ENCODE measurements at regions not wholly inside any gene's neighbourhood (a gene's known extent, or its start where the extent isn't known, plus 50 kb on each side); places are given as distances from the start of the nearest gene placed in this dataset.

DNA sequence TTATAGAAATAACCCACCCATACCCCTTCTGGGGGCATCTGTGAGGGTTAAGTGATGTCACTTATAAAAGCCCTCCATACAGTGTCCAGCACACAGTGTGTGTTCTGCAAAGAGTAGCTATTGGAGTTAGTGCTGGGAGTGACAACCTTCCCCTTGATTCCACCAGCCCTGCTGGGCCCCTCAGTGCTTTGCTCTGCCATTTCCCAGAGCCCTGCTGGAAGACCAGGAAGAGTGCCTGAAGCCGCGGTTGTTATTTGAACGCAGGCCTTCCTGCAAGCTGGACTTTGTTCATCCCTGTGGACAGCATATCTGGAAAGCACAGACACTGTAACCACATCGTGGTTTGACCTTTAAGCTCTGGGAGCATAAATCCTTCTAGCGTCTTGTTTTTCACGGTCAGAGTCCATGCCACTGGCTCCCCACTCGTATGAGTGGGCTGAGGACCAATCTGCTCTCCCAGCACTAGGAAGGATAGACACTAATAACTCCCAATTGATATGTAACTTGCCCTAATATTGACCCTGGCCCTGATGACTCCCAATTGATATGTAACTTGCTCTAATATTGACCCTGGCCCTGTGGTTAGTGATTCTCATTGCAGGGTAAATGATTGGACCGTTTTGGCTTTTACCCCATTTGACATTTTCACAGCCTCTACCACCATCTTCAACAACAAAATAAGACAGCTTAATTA lies 297.1 kb upstream of the MAF start:
- Histone ChIP-seq H3K36me3 (ENCODE audit: control insufficient read depth, insufficient read depth, low read length) (no peaks in the 10 kb centered on the region), H3K27me3 (ENCODE audit: control insufficient read depth, insufficient read depth, low read length) (no peaks in the 10 kb centered on the region), H3K4me3 (ENCODE audit: low read depth, low read length) (no peak overlapping the region)
- no peak for TF ChIP-seq CTCF (IDR thresholded peaks at IDR 0.05; ENCODE audit: insufficient read depth, low read depth, low read length)
- CTCF ChIA-PET: no interaction called here
- peak; percentile 1 for DNase-seq (ENCODE audit: low read depth)
- POLR2A ChIA-PET: interaction anchor here (0.6 kb wide), 1 partner anchor 18 kb away, joined by 3 read pairs; no protein-coding TSS in a partner anchor

DNA sequence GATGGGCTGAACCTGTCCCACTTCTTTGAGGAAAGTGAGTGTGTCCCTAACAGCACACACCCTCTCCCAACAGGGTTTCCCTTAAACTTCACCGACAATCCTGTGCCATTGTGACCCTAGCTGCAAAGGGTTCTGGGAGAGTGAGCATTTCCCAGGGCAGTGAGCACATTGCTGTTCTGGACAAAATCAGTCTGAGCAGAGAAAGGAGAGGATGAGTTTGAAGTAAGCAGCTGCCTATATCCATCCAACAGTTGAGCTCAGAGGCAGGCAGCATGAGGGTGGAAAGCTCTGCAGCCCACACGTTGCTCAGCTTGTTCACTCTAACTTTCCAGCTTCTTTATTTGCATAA lies 296.5 kb upstream of the MAF start:
- CTCF ChIA-PET: no interaction called here
- no peak for TF ChIP-seq CTCF (IDR thresholded peaks at IDR 0.05; ENCODE audit: insufficient read depth, low read depth, low read length)
- POLR2A ChIA-PET: no interaction called here
- H3K4me3 ChIP-seq (ENCODE audit: low read depth, low read length): no peak overlapping the region
- no peaks in the 10 kb centered on the region for H3K36me3 ChIP-seq (ENCODE audit: control insufficient read depth, insufficient read depth, low read length)
- H3K27me3 ChIP-seq (ENCODE audit: control insufficient read depth, insufficient read depth, low read length): no peaks in the 10 kb centered on the region
- no peak for DNase-seq (ENCODE audit: low read depth)

GRCh38 chr16:79895917-79896203 lies 295.3 kb upstream of the MAF start:
- no peak for DNase-seq (ENCODE audit: low read depth)
- Histone ChIP-seq H3K4me3 (ENCODE audit: low read depth, low read length) (no peak overlapping the region), H3K27me3 (ENCODE audit: control insufficient read depth, insufficient read depth, low read length) (no peaks in the 10 kb centered on the region), H3K36me3 (ENCODE audit: control insufficient read depth, insufficient read depth, low read length) (no peaks in the 10 kb centered on the region)
- POLR2A ChIA-PET: interaction anchor here (0.5 kb wide), 1 partner anchor 257 kb away, joined by 12 read pairs; no protein-coding TSS in a partner anchor
- TF ChIP-seq CTCF (IDR thresholded peaks at IDR 0.05; ENCODE audit: insufficient read depth, low read depth, low read length): no peak
- CTCF ChIA-PET: no interaction called here

- ChIA-PET CTCF (no interaction called here), POLR2A (no interaction called here)
- H3K27me3 ChIP-seq (ENCODE audit: control insufficient read depth, insufficient read depth, low read length): no peaks in the 10 kb centered on the region
- no peak overlapping the region for H3K4me3 ChIP-seq (ENCODE audit: low read depth, low read length)
- no peak for DNase-seq (ENCODE audit: low read depth)
- TF ChIP-seq CTCF (IDR thresholded peaks at IDR 0.05; ENCODE audit: insufficient read depth, low read depth, low read length): no peak
- H3K36me3 ChIP-seq (ENCODE audit: control insufficient read depth, insufficient read depth, low read length): no peaks in the 10 kb centered on the region
Observed at GRCh38 chr16:79895053-79895916, 294.7 kb upstream of the MAF start.

- H3K36me3 ChIP-seq (ENCODE audit: control insufficient read depth, insufficient read depth, low read length): no peaks in the 10 kb centered on the region
- CTCF ChIA-PET: no interaction called here
- POLR2A ChIA-PET: no interaction called here
Observed at GRCh38 chr16:79893445-79893844, 292.9 kb upstream of the MAF start.

More at GRCh38 chr16:79893445-79893844, 292.9 kb upstream of the MAF start:
- DNase-seq (ENCODE audit: low read depth): no peak
- TF ChIP-seq CTCF (IDR thresholded peaks at IDR 0.05; ENCODE audit: insufficient read depth, low read depth, low read length): no peak
- H3K4me3 ChIP-seq (ENCODE audit: low read depth, low read length): no peak overlapping the region
- no peaks in the 10 kb centered on the region for H3K27me3 ChIP-seq (ENCODE audit: control insufficient read depth, insufficient read depth, low read length)

All from BJ (cell line).